Omental fat pad (tissue), 3 donors: ENCODE measurements at regions not wholly inside any gene's neighbourhood (a gene's known extent, or its start where the extent isn't known, plus 50 kb on each side); places are given as distances from the start of the nearest gene placed in this dataset.

ENCODE experiments used
- ATAC-seq: fragments of 150-250 bp; one replicate; pipeline ENCODE4 v1.9.1; 2016; ENCODE audit warnings: mild to moderate bottlenecking, moderate library complexity; ENCODE audit not compliant: low FRiP score
- DNase-seq: peaks from one replicate; pipeline ENCODE4 v3.0.0-alpha.2; 2019; ENCODE audit warnings: low spot score
- TF ChIP-seq, protein P1 (sequence below), 3 donors: fragments of 450-650 bp; IDR thresholded peaks; one replicate each; pipeline ENCODE4 v1.5.1; 2016 to 2017; ENCODE audit warnings: antibody characterized with exemption in 3 of 3, mild to moderate bottlenecking in 3 of 3, moderate library complexity in 2 of 3

DNA sequence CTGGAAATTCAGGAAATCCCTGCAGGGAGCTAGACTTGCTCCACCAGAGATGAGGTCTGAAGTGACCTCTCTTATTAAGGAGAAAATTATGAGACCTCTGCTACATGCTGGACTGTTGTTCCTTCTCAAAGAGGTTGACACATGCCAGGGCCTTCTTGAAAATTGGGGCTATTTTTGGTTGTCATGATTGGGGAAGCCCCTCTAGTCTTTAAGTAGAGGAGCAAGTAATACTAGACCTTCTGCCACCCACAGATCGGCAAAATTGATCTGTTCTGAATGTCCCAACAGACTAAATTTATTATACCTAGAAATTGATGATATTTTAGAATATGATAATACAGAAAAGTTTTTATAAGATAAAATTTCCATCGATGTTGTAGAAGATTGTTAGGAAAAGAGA lies 160.8 kb upstream of the GRB10 start:
- TF ChIP-seq, protein P1, sequence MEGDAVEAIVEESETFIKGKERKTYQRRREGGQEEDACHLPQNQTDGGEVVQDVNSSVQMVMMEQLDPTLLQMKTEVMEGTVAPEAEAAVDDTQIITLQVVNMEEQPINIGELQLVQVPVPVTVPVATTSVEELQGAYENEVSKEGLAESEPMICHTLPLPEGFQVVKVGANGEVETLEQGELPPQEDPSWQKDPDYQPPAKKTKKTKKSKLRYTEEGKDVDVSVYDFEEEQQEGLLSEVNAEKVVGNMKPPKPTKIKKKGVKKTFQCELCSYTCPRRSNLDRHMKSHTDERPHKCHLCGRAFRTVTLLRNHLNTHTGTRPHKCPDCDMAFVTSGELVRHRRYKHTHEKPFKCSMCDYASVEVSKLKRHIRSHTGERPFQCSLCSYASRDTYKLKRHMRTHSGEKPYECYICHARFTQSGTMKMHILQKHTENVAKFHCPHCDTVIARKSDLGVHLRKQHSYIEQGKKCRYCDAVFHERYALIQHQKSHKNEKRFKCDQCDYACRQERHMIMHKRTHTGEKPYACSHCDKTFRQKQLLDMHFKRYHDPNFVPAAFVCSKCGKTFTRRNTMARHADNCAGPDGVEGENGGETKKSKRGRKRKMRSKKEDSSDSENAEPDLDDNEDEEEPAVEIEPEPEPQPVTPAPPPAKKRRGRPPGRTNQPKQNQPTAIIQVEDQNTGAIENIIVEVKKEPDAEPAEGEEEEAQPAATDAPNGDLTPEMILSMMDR (IDR thresholded peaks at IDR 0.05), result no peak
- ATAC-seq (no peak), DNase-seq (no peak)

DNA sequence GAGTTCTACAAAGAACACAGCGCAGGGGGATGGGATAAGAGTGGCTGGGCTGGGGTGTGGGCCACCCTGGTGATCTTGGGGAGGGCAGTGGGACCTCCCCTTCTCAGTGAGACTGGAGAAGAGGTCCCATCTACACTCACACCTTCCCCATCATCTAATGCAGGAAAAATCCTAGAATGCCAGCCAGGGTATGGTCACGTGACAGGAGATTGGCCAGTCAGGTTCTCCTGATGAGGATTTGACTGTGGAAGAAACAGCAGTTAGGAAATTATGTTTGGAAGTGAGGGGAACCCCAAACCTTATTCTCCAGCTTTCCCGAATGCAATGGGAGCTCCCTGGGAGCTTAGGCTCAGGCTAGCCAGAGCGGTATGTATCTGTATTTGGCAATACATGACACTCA lies 158.8 kb upstream of the GRB10 start:
- ATAC-seq, result no peak
- TF ChIP-seq, protein P1 (IDR thresholded peaks at IDR 0.05), result no peak
- DNase-seq, result no peak

DNA sequence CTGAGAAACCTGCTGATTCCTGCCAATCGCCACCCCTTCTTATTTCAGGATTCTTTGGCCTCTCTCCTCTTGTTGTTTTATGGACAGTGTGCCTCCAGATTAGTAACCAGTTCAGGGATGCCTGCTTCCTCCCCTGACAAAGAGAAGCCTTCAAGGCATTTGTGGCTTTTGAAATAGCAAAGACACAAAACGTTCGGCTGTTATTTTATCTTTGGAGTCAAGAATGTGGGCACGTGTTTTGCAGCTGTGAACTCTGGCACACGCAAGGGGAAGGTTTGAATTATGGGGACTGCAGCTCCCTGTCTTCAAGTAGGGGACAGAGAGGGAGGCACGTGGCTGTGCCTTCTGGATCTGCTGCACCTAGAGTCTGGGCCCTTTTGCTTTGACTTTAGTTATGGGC lies 157.9 kb upstream of the GRB10 start:
- TF ChIP-seq, protein P1 (IDR thresholded peaks at IDR 0.05), result no peak
- no peak for DNase-seq
- ATAC-seq, result no peak

DNA sequence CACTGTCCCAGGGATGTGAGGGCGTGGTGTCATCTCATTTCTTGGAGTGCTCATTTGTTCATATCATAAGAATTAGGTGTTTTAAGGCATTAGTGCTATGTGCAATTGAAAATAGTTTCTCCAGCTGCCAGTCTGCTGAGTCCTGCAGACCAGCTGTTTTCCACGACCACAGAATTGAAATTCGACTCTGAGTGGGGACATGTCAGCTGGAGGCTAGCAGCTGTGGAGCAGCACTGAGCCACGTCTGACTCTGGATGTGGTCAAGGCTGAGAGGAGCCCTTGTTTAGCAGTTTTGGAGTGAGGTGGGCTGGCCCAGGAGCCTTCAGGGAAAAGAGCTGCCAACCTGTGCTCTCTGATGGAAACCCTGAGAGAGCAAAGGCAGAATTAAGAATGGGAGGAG lies 156.3 kb upstream of the GRB10 start:
- ATAC-seq (no peak), DNase-seq (no peak)
- TF ChIP-seq, protein P1 (IDR thresholded peaks at IDR 0.05), result no peak

DNA sequence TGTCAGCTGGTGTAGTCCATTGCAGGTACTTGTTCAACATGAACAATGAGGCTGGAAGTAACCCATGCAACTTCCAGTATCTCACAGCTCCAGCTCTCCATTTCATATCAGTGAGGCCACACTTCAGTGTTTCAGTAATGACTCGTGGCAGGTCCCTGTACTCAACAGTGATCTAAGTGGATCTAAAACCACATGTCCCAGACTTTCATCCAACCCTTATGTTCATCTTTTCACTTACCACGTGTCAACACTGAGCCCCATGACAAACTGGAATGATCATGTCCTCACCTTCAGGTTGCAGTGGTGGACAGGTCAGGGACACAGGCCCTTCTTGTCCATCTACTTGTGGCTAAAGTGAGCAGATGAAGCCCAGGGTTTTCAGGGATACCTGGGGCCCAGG lies 155.0 kb upstream of the GRB10 start:
- TF ChIP-seq, protein P1 (IDR thresholded peaks at IDR 0.05), result no peak
- DNase-seq (no peak), ATAC-seq (no peak)

DNA sequence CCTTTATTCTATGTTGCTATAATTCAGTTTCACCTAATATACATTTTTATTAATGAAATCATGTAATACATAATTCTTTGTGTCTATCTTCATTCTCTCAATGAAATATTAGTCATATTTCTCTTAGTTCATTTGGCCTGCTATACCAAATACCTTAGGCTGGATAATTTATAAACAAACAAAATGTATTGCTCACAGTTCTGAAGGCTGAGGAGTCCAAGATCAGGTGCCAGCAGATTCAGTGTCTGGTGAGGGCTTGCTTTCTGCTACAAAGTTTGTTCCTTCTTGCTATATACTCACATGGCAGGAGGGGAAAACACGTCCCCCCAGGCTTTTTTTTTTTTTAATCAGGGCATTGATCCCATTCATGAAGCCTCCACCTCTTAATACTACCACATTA lies 143.4 kb upstream of the GRB10 start:
- no peak for DNase-seq
- TF ChIP-seq, protein P1 (IDR thresholded peaks at IDR 0.05), result no peak
- ATAC-seq, result no peak

DNA sequence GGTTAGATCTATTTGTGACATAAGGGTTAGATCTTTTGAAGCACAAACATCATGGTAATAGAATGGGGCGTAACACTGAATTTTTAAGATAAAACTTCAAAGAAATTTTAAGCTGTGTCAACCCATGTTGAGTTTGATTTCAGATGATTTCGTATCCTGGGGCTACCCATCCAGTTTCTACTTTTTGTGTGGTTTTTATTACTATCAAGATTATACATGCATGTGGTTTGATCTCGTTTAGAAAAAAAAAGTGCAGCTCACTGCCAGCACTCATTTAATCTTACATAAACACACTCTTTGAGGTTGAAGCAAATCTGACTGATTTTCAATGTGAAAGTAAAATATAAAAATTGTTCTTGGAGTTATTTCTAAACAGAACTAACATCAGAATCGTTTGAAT lies 140.8 kb upstream of the GRB10 start:
- ATAC-seq (no peak), DNase-seq (no peak)
- TF ChIP-seq, protein P1 (IDR thresholded peaks at IDR 0.05), result no peak
